M059J (cell line): ENCODE measurements at regions not wholly inside any gene's neighbourhood (a gene's known extent, or its start where the extent isn't known, plus 50 kb on each side); places are given as distances from the start of the nearest gene placed in this dataset.
"Not testable (repeated sequence)": the region's sequence is repeated elsewhere in the genome, so short reads cannot be mapped to it uniquely, and the experiment has no call there.

ENCODE experiments used
- DNase-seq: peaks from one replicate; pipeline ENCODE4 v3.0.0-alpha.2; 2012; ENCODE audit warnings: low read depth

- DNase-seq = no peak
Measured at GRCh38 chr5:99441235-99441634, 512.4 kb upstream of the CHD1 start.

- no peak for DNase-seq
Measured at GRCh38 chr5:99438619-99439018, 509.8 kb upstream of the CHD1 start.

- no peak for DNase-seq
Measured at GRCh38 chr5:99437986-99438385, 509.2 kb upstream of the CHD1 start.

GRCh38 chr5:99423396-99423795, 494.6 kb upstream of the CHD1 start:
- not testable (repeated sequence) for DNase-seq

- not testable (repeated sequence) for DNase-seq
Measured at GRCh38 chr5:99418640-99419039, 489.8 kb upstream of the CHD1 start.

- DNase-seq = not testable (repeated sequence)
Measured at GRCh38 chr5:99410386-99410785, 481.6 kb upstream of the CHD1 start.

GRCh38 chr5:99404764-99405302, 476.0 kb upstream of the CHD1 start:
- DNase-seq = not testable (repeated sequence)

GRCh38 chr5:99400571-99400970, 471.8 kb upstream of the CHD1 start:
- DNase-seq = not testable (repeated sequence)

- no peak for DNase-seq
Measured at GRCh38 chr5:99398976-99399375, 470.2 kb upstream of the CHD1 start.

- no peak for DNase-seq
Measured at GRCh38 chr5:99386406-99387077, 457.7 kb upstream of the CHD1 start.

- no peak for DNase-seq
Measured at GRCh38 chr5:99379187-99379586, 450.4 kb upstream of the CHD1 start.

GRCh38 chr5:99378443-99378842, 449.6 kb upstream of the CHD1 start:
- no peak for DNase-seq

- DNase-seq = no peak
Measured at GRCh38 chr5:99369797-99370593, 441.2 kb upstream of the CHD1 start.

GRCh38 chr5:99368726-99369125, 439.9 kb upstream of the CHD1 start:
- no peak for DNase-seq

GRCh38 chr5:99355881-99356280, 427.1 kb upstream of the CHD1 start:
- DNase-seq = no peak

- no peak for DNase-seq
Measured at GRCh38 chr5:99349787-99350186, 421.0 kb upstream of the CHD1 start.

- no peak for DNase-seq
Measured at GRCh38 chr5:99348597-99348996, 419.8 kb upstream of the CHD1 start.

- not testable (repeated sequence) for DNase-seq
Measured at GRCh38 chr5:99339758-99340157, 411.0 kb upstream of the CHD1 start.

- DNase-seq = no peak
Measured at GRCh38 chr5:99334936-99335335, 406.1 kb upstream of the CHD1 start.

GRCh38 chr5:99331061-99331460, 402.3 kb upstream of the CHD1 start:
- DNase-seq = no peak

- DNase-seq = peak; percentile 1
Measured at GRCh38 chr5:99320436-99320835, 391.6 kb upstream of the CHD1 start.

GRCh38 chr5:99317136-99317535, 388.3 kb upstream of the CHD1 start:
- no peak for DNase-seq

- no peak for DNase-seq
Measured at GRCh38 chr5:99316484-99316883, 387.7 kb upstream of the CHD1 start.
